ENCODE measurements at regions not wholly inside any gene's neighbourhood (a gene's known extent, or its start where the extent isn't known, plus 50 kb on each side); places are given as distances from the start of the nearest gene placed in this dataset.

GRCh38 chr10:90644165-90644564, 213.7 kb downstream of the HTR7 start:
- H3K4me2 ChIP-seq (ENCODE audit: extremely low read depth, insufficient read depth, low read length) = no peak overlapping the region
- H2AFZ ChIP-seq (ENCODE audit: low read length) = no peak overlapping the region
- H3K79me2 ChIP-seq (ENCODE audit: control insufficient read depth, insufficient read depth, low read length) = no peaks in the 10 kb centered on the region
- H3K9ac ChIP-seq (ENCODE audit: insufficient read depth, low read length) = no peak overlapping the region
- peak in 1 of 2 donors; percentile 90 for DNase-seq (ENCODE audit: low read depth in 2 of 2)
- H3K4me3 ChIP-seq (replicated peaks in 1 of 4; ENCODE audit: control extremely low read depth in 1 of 4, insufficient read depth in 1 of 4, low read depth in 3 of 4, low read length in 4 of 4) = no peak overlapping the region
- no peaks in the 10 kb centered on the region for H3K36me3 ChIP-seq (ENCODE audit: control insufficient read depth, insufficient read depth, low read length)
- H3K4me1 ChIP-seq (ENCODE audit: control insufficient read depth, extremely low read depth, insufficient read depth, low read length) = peaks cover 6% of the 10 kb centered on the region
- TF ChIP-seq CTCF (conservative IDR thresholded peaks at IDR 0.05 in 1 of 2, IDR thresholded peaks at IDR 0.05 in 1 of 2; ENCODE audit: low read depth in 1 of 2, low read length in 2 of 2) = no peak
- TF ChIP-seq EZH2 (IDR thresholded peaks at IDR 0.05; ENCODE audit: low read length, missing control alignments) = no peak
- H3K9me3 ChIP-seq (ENCODE audit: control insufficient read depth, insufficient read depth, low read depth, low read length) = no peaks in the 10 kb centered on the region
- H3K27me3 ChIP-seq (ENCODE audit: control insufficient read depth, insufficient read depth, low read length) = no peaks in the 10 kb centered on the region
- H4K20me1 ChIP-seq (ENCODE audit: control insufficient read depth, extremely low read depth, insufficient read depth, low read length) = no peaks in the 10 kb centered on the region
- H3K27ac ChIP-seq (ENCODE audit: insufficient read depth, low read length) = no peak overlapping the region

GRCh38 chr10:90650858-90651257, 207.0 kb downstream of the HTR7 start:
- Histone ChIP-seq H3K4me1 (ENCODE audit: control insufficient read depth, extremely low read depth, insufficient read depth, low read length) (no peaks in the 10 kb centered on the region), H3K9me3 (ENCODE audit: control insufficient read depth, insufficient read depth, low read depth, low read length) (no peaks in the 10 kb centered on the region), H3K79me2 (ENCODE audit: control insufficient read depth, insufficient read depth, low read length) (no peaks in the 10 kb centered on the region), H3K9ac (ENCODE audit: insufficient read depth, low read length) (no peak overlapping the region), H3K4me3 (replicated peaks in 1 of 4; ENCODE audit: control extremely low read depth in 1 of 4, insufficient read depth in 1 of 4, low read depth in 3 of 4, low read length in 4 of 4) (no peak overlapping the region), H3K27me3 (ENCODE audit: control insufficient read depth, insufficient read depth, low read length) (no peaks in the 10 kb centered on the region), H3K27ac (ENCODE audit: insufficient read depth, low read length) (no peak overlapping the region), H4K20me1 (ENCODE audit: control insufficient read depth, extremely low read depth, insufficient read depth, low read length) (no peaks in the 10 kb centered on the region), H3K4me2 (ENCODE audit: extremely low read depth, insufficient read depth, low read length) (no peak overlapping the region), H3K36me3 (ENCODE audit: control insufficient read depth, insufficient read depth, low read length) (no peaks in the 10 kb centered on the region), H2AFZ (ENCODE audit: low read length) (no peak overlapping the region)
- no peak for TF ChIP-seq CTCF (conservative IDR thresholded peaks at IDR 0.05 in 1 of 2, IDR thresholded peaks at IDR 0.05 in 1 of 2; ENCODE audit: low read depth in 1 of 2, low read length in 2 of 2)
- no peak for TF ChIP-seq EZH2 (IDR thresholded peaks at IDR 0.05; ENCODE audit: low read length, missing control alignments)
- no peak for DNase-seq (ENCODE audit: low read depth in 2 of 2)

GRCh38 chr10:90652519-90652918, 205.3 kb downstream of the HTR7 start:
- DNase-seq (ENCODE audit: low read depth in 2 of 2) = peak; percentile 45 to 56
- no peak overlapping the region for H2AFZ ChIP-seq (ENCODE audit: low read length)
- H3K4me3 ChIP-seq (replicated peaks in 1 of 4; ENCODE audit: control extremely low read depth in 1 of 4, insufficient read depth in 1 of 4, low read depth in 3 of 4, low read length in 4 of 4) = no peak overlapping the region
- H3K9me3 ChIP-seq (ENCODE audit: control insufficient read depth, insufficient read depth, low read depth, low read length) = no peaks in the 10 kb centered on the region
- no peaks in the 10 kb centered on the region for H3K4me1 ChIP-seq (ENCODE audit: control insufficient read depth, extremely low read depth, insufficient read depth, low read length)
- no peak overlapping the region for H3K27ac ChIP-seq (ENCODE audit: insufficient read depth, low read length)
- no peaks in the 10 kb centered on the region for H3K79me2 ChIP-seq (ENCODE audit: control insufficient read depth, insufficient read depth, low read length)
- no peak overlapping the region for H3K9ac ChIP-seq (ENCODE audit: insufficient read depth, low read length)
- no peak for TF ChIP-seq EZH2 (IDR thresholded peaks at IDR 0.05; ENCODE audit: low read length, missing control alignments)
- TF ChIP-seq CTCF (conservative IDR thresholded peaks at IDR 0.05 in 1 of 2, IDR thresholded peaks at IDR 0.05 in 1 of 2; ENCODE audit: low read depth in 1 of 2, low read length in 2 of 2) = peak; percentile 52 to 72
- no peaks in the 10 kb centered on the region for H3K27me3 ChIP-seq (ENCODE audit: control insufficient read depth, insufficient read depth, low read length)
- no peaks in the 10 kb centered on the region for H4K20me1 ChIP-seq (ENCODE audit: control insufficient read depth, extremely low read depth, insufficient read depth, low read length)
- no peaks in the 10 kb centered on the region for H3K36me3 ChIP-seq (ENCODE audit: control insufficient read depth, insufficient read depth, low read length)
- H3K4me2 ChIP-seq (ENCODE audit: extremely low read depth, insufficient read depth, low read length) = no peak overlapping the region

All from fibroblast of lung (primary cell).